ENCODE measurements at regions not wholly inside any gene's neighbourhood (a gene's known extent, or its start where the extent isn't known, plus 50 kb on each side); places are given as distances from the start of the nearest gene placed in this dataset.

DNA sequence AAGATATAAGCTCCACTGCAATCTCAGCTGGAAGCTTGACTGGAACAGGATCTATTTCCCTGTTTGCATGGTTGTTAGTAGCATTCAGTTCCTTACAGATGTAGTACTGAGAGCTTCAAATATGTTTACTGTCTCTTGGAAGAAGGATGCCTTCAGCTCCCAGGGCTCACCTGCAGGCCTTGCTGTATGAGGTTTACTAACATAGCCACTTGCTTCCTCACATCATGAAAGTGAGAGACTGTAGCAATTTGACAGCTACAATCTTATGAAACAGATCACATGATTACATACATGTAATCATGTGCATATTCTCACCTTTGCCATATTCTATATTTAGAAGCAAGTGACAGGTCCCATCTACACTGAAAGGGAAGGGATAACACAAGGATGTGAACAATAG is 458.1 kb upstream of the PCDH20 start:
- TF ChIP-seq, protein P1, sequence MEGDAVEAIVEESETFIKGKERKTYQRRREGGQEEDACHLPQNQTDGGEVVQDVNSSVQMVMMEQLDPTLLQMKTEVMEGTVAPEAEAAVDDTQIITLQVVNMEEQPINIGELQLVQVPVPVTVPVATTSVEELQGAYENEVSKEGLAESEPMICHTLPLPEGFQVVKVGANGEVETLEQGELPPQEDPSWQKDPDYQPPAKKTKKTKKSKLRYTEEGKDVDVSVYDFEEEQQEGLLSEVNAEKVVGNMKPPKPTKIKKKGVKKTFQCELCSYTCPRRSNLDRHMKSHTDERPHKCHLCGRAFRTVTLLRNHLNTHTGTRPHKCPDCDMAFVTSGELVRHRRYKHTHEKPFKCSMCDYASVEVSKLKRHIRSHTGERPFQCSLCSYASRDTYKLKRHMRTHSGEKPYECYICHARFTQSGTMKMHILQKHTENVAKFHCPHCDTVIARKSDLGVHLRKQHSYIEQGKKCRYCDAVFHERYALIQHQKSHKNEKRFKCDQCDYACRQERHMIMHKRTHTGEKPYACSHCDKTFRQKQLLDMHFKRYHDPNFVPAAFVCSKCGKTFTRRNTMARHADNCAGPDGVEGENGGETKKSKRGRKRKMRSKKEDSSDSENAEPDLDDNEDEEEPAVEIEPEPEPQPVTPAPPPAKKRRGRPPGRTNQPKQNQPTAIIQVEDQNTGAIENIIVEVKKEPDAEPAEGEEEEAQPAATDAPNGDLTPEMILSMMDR (IDR thresholded peaks at IDR 0.05) = no peak
- TF ChIP-seq ZFX (IDR thresholded peaks at IDR 0.05; ENCODE audit: borderline replicate concordance) = no peak

Data from 22Rv1 (cell line).